Chondrocyte (in vitro differentiated cells): ENCODE measurements at regions not wholly inside any gene's neighbourhood (a gene's known extent, or its start where the extent isn't known, plus 50 kb on each side); places are given as distances from the start of the nearest gene placed in this dataset.

Experiments used
- DNase-seq: peaks from one replicate; pipeline ENCODE4 v3.0.0; 2021; ENCODE audit warnings: mixed read lengths, low spot score
- H3K27ac Mint-ChIP-seq: one replicate; pipeline ENCODE4 v1.8.0; 2021; ENCODE audit warnings: mild to moderate bottlenecking, moderate library complexity, mixed read lengths; ENCODE audit not compliant: unreplicated experiment
- H3K27me3 Mint-ChIP-seq: 2 replicates; pipeline ENCODE4 v1.8.0; 2021; ENCODE audit warnings: low read depth, mixed read lengths
- H3K36me3 Mint-ChIP-seq: 2 replicates; pipeline ENCODE4 v1.8.0; 2021; ENCODE audit warnings: low read depth, mixed read lengths
- H3K4me1 Mint-ChIP-seq: 2 replicates; pipeline ENCODE4 v1.8.0; 2021; ENCODE audit warnings: low read depth, mild to moderate bottlenecking, mixed read lengths
- H3K4me3 Mint-ChIP-seq: one replicate; pipeline ENCODE4 v1.8.0; 2021; ENCODE audit warnings: mild to moderate bottlenecking, moderate library complexity, mixed read lengths; ENCODE audit not compliant: unreplicated experiment
- H3K9me3 Mint-ChIP-seq: 2 replicates; pipeline ENCODE4 v1.8.0; 2021; ENCODE audit warnings: low read depth, mixed read lengths
- TF ChIP-seq, protein P1 (sequence below): fragments of 200-600 bp; sonication (generic); IDR thresholded peaks from 2 replicates; pipeline ENCODE4 v1.5.0; 2021; ENCODE audit warnings: antibody characterized with exemption, mild to moderate bottlenecking, moderate library complexity

DNA sequence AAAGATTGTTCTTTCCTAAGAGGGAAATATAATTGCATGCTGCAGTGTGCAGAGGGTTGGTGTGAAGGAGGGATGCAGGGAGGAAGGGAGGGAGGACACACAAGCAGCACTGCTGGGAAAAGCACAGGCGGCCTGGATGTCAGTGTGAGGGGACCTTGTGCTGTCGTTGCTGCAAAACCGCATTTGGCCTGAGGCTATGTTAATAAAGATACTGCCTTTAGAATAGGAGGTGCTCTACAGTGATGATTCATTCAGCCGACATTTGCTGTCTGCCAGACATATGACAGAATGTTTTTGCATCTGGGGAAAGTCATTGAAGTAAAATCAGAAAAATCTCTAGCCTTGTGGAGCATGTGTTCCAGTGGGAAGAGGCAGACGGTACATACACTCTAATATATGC is 50.5 kb upstream of the TRIM26 start:
- no peak overlapping the region for H3K4me3 Mint-ChIP-seq
- H3K9me3 Mint-ChIP-seq = peaks cover 3% of the 10 kb centered on the region
- H3K27ac Mint-ChIP-seq = peak overlapping the region; percentile 83
- peaks cover 53% of the 10 kb centered on the region for H3K4me1 Mint-ChIP-seq
- TF ChIP-seq, protein P1, sequence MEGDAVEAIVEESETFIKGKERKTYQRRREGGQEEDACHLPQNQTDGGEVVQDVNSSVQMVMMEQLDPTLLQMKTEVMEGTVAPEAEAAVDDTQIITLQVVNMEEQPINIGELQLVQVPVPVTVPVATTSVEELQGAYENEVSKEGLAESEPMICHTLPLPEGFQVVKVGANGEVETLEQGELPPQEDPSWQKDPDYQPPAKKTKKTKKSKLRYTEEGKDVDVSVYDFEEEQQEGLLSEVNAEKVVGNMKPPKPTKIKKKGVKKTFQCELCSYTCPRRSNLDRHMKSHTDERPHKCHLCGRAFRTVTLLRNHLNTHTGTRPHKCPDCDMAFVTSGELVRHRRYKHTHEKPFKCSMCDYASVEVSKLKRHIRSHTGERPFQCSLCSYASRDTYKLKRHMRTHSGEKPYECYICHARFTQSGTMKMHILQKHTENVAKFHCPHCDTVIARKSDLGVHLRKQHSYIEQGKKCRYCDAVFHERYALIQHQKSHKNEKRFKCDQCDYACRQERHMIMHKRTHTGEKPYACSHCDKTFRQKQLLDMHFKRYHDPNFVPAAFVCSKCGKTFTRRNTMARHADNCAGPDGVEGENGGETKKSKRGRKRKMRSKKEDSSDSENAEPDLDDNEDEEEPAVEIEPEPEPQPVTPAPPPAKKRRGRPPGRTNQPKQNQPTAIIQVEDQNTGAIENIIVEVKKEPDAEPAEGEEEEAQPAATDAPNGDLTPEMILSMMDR = no peak
- no peak for DNase-seq
- H3K27me3 Mint-ChIP-seq = no peaks in the 10 kb centered on the region
- peaks cover 9% of the 10 kb centered on the region for H3K36me3 Mint-ChIP-seq
